CMK (cell line): ENCODE measurements at regions not wholly inside any gene's neighbourhood (a gene's known extent, or its start where the extent isn't known, plus 50 kb on each side); places are given as distances from the start of the nearest gene placed in this dataset.

ENCODE experiments used
- DNase-seq: peaks from one replicate; pipeline ENCODE4 v3.0.0-alpha.2; 2010; ENCODE audit warnings: low read depth

DNA sequence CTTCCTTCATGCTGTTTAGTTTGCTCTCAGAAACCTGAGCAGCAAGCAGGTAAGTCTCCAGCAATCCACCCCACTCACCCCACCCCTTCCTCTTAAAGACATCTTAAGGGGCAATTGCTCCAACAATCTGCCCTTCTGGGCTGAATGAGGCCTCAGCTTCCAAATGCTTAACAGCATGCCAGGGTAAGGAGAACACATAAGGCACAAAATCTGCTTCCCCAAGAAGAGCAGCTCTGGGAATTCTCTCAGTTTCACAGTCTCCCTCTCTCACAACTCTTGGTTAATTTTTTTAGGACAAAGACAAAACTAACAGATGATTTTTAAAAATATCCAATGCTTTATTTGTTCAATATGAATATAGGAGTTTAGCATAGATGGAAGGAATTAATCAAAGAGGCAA, 288.9 kb upstream of the CCDC196 start:
- no peak for DNase-seq

DNA sequence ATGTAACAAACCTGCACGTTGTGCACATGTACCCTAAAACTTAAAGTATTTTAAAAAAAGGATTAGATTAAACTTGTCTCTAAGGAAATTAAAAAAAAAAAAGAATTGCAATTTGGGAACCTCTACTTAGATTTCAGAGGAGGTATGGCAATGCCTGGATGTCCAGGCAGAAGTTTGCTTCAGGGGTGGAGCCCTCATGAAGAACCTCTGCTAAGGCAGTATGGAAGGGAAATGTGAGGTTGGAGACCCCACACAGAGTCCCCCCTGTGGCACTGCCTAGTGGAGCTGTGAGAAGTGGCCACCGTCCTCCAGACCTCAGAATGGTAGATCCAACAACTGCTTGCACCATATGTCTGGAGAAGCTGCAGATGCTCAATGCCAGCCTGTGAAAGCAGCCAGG, 279.6 kb upstream of the CCDC196 start:
- no peak for DNase-seq

DNA sequence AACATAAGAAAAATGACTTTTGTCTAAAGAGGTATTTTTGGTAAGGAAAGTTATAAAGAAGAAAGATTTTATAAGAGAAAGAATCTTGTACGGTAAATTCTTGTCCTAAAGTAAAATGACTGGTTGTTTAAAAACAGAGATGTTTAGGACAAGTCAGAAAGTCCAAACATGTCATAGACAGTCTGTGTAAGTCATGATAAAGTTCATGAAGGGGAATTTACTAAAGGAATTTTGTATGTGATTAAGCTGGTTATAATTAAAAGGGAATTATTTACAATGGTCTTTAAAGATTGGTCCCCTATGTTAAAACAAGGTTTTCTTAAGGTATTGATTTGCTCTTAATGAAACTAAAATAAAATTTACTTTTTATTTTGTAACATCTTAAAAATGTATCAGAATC, 269.4 kb upstream of the CCDC196 start:
- DNase-seq: no peak

DNA sequence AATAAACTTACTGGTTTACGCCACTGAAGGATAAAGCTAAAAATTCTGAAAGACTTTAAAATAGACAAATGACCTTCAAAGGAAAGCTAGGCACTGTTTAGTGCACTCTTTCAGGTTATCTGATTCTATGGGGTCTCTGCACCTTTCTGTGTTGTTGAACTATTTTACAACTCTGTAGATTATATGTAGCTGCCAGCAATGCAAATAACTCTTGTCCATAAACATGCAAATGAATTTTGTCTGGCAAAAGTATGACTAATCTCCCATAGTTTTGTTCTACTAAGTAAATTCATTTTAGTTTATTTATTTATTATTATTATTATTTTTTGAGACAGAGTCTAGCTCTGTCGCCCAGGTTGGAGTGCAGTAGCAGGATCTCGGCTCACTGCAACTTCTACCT, 266.3 kb upstream of the CCDC196 start:
- DNase-seq: no peak

DNA sequence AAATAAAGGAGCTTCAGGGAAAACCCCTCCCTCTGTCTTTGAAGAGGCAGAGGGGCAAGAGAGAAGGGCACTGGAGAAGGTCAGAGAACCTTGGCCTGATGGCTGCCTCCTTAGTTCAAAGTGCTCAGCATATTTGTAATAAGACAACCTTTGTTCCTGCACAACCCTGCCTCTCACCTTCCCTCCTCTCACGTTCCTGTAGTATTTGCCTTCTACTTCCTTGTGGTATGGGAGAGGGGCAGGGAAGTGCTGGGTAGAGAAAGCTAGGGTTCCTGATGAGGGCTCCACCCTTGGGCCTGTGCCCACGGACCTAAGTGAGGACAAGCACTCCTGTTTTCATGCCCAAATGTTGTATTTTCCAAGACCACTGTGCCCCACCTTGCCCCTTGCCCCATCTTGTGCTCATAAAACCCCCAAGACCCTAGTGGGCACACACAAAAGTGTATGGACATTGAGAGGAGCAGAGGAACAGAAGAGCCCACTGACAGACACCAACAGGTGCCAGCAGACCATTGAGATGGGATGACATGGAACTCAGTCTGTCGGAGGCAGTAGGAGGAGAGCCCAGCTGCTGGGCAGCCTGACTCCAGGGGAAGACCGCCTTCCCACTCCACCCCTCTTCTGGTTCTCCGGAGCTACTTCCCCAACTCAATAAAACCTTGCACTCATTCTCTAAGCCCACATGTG, 261.5 kb upstream of the CCDC196 start:
- no peak for DNase-seq

DNA sequence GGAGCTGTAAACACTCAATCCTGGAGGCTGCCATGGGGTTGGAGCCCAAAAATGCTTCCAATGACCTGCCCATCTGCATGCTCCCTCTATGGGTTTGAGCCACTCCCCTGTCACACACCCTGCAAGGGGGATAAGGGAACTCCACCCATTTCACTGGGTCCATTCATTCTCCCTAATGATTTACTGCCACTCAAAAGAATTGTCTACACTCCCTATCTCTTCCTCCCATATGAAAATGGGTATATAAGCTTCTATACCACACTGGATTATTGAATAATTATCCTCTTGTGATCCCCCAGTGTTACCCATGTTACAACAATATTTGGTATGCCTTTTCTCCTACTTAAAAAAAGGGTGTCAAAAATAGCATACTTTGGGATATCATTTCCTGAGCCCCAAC, 260.8 kb upstream of the CCDC196 start:
- no peak for DNase-seq

DNA sequence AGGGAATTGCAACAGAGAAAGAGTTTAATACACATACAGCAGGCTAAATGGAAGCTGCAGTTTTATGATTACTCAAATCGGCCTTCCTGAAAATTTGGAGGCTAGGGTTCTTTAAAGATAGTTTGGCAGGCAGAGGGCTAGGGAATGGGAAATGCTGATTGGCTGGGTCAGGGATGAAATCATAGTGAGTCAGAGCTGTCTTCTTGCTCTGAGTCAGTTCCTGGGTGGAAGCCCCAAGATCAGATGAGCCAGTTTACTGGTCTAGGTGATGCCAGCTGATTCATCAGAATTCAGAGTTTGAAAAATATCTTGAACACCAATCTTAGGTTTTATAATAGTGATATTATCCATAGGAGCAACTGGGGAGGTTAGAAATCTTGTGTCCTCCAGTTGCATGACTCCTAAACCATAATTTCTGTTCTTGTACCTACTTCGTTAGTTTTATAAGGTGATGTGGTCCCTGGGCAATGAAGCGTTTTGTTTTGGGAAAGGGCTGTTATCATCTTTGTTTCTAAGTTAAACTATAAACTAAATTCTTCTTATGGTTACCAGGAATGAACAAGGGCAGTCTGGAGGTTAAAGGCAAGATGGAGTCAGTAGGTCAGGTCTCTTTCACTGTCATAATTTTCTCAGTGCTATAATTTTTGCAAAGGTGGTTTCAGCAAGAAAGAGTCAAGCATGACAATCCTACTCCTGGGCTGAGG, 257.8 kb upstream of the CCDC196 start:
- no peak for DNase-seq

DNA sequence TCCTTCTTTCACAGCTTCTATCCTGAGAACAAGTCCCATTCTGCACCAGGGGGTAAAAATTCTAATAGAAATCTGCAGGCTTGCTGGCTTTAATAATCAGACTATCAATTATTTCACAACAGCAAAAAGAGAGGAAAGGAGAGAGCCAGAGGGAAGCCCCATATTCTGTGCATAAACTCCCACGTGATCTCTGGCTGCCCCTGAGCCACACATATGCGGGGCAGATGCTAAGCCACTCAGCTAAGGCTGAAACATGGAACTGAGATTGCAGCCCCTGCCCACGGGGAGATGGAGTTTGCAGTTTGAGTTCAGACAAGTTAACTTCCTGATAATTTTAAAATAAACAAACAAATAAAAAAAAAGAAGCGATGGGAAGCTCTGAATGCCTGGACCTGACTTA, 254.4 kb upstream of the CCDC196 start:
- no peak for DNase-seq

DNA sequence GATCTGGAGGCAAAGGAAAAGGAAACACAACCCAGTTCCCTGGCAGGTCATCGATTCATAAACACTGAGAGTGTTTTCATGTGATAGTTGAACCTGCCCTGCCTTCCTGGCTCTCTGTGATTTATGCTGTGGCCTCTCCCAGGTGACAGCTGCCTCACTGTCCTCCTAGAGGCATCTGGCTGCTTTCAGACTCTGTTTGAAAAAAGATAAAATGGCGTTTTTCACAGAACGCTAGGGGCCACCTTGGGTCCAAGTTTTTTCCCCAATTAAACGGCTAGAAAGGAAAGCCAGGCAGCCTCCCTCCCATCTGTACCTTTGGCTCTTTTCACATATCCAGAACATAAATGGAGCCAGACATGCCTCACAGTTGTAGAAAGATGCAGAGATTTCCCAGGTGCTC, 252.6 kb upstream of the CCDC196 start:
- DNase-seq: no peak

DNA sequence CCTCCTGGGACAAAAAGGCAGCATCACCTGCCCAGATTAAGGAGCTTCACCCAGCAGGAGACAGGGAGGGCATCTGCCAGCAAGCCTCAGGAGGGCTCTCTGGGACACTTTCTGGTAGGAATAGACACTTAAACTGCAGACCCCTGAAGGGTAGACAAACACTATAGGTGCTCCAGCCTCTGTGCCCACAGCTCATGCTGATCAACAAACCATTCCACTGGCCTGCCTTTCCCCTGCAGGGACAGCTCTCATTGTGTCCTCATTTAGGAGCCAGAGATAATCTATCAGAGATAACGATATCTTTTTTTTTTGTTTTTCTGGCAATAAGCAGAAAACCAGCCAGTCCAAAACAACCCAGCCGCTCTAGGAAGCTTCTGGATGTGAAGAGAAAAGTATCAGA, 251.8 kb upstream of the CCDC196 start:
- DNase-seq: no peak

DNA sequence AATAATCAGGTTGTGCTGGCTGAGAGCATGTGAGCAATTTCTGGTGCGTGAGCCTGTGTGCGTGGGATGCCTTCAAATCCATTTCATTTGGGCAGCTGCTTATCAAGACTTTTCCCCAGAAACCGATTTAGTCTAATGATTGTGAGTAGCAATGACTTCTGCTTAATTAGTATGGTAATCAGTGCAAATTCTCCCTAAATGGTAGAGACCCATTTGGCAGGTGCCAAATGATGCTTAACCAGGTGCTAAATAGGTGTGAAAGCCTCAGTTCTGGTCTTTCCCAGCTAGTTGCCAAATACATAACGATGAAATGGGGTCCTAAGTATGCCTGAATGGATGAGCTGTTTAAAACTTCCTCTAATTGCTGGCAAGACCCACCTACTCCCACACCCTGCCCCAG, 248.4 kb upstream of the CCDC196 start:
- DNase-seq: no peak

DNA sequence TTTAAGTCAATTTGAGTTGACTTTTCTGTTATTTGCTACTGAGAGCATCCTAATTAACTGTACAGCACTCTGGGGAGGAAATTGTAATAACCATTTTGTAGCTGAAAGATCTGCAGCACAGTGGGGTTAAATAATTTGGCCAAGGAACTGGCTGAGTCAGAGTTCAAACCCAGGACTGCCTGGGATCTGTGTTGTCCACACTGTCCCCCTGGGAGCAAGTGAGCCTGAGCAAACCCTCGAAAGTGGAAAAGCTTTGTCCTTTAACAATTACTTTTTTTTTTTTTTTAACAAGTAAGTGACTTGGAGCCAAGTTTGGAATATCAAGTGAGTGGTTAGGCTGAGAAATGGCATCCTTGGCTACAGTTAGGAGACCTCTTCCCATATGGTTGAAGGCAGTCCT, 247.2 kb upstream of the CCDC196 start:
- no peak for DNase-seq

DNA sequence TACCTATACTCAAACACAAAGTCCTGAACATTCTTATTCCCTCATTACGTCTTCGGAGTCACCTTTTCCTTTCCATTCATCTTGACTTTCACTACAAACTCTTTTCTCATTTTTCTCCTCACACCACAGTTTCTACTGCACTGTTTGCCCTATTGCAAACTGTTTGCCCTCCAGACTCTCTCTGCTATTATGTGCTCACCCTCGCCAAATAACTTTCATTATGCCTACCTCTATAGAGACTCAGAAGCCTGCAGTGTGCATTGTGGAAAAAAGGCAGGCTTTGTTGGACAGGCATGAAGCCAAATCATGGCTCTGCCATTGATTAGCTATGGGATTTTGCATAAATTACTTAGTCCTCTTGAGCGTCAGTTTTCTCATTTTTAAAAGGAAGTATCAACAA, 246.6 kb upstream of the CCDC196 start:
- no peak for DNase-seq

DNA sequence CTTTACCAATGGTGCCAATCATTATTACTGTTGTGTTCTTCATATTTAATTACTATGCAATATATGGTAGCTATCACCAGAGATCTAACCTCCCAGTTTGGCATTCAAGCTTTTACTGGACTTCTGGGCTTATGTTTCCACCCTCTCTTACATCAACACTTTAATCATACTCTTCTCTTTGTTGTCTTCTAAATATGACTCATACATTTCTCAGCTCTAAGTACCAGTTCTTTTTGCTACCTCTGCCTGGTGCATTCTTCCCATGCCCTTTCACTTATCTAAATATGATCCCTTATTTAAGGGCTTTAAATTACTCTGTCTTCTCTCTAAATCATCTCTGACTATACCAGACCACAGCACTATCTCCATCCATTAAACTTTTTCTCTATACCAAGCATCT, 246.1 kb upstream of the CCDC196 start:
- no peak for DNase-seq

DNA sequence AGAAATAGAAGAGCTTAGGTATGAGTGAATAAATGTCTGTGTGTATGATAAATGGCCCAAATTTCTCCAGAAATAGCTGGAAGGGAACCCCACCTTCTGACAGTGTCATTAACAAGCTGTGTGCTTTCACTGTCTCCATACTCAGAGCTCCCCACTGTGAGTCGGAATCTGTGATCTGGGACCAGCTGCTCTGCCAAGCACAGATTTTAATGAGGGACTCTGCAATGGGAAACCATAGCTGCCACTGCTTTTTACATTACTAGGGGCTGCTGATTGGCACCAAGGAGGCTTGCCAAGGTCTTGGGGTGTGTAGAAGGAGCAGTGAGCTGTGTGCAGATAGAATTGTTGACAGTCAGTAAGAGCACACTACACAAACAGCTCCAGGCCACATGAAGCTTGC, 244.2 kb upstream of the CCDC196 start:
- no peak for DNase-seq

DNA sequence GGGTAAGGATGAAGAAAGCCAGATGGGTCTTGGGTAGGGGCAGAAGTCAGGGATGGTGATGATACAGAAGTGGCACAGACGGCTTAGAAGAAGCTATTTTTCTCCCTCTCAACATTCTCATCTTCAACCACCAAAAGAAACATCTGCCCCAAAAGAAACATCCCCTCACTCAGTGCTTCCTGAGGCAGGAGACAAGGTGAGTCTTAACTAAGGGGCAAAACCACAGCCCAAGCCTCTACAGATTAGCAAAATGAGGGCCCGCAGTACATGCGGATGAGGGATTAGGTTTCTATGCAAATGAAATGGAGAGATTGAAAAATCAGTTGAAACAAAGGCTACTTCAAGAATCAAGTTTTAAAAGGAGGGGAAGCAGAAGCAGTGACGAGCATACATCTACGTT, 241.3 kb upstream of the CCDC196 start:
- DNase-seq: no peak

DNA sequence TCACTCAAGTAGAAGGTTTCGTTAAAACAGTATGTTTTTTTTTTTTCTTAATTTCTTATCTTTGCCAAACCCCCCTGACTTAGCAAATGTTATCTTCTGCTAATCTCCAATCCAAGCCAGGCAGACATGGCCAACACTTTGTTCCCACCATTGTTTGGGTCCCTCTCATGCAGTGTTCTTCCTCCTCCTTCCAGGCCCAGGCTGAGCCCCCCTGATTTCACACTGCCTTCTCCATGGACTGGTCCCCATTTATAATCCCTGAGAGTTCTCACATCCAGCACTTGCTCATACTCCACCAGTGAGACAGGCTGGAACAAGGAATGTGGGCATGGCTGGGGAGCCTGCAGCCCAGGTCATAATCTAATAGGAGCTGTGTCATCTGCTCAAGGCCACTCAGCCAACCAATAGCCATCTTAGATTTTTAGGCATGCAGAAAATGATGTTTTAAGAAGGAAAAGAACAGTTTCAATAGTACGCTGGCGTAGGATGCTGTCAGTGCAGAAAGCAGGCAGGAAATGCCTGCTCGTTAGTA, 238.4 kb upstream of the CCDC196 start:
- no peak for DNase-seq

DNA sequence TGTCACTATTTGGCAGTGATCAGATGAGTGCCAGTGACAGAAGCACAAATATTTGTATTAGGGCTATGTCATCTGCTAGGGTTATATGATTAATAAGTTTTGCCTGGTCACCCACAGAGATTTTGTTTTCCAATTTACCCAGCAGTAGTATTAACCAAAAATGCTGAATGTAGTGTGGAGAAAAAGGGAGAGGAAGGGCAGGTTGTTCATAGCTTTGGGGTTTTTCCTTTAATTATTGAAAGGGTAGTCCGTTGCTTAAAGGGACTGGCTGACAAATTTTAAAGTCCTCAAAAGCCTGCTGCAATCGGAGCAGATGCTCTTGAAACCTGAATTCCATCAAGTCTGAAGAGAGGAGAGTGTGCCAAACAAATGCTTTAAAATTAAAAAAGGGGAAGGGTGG, 237.9 kb upstream of the CCDC196 start:
- DNase-seq: no peak

DNA sequence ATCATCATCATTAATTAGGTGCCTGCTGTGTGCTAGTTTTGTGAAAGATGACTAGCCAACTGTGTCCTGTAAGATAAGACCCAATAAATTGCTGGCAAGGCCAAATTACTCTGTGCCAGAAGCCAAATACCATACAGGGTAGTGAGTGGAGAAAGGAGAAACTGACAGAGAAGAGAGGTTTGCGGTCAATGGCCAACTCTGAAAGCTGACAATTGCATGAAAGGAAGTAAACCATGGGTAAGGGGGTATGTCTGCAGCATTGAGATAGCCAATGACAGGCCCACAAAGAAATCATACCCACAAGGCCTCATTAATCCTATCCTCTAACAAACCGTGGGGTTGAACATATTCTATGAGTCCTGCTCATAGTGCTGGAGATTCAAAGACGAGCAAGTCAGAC, 236.6 kb upstream of the CCDC196 start:
- peak; percentile 55 for DNase-seq

DNA sequence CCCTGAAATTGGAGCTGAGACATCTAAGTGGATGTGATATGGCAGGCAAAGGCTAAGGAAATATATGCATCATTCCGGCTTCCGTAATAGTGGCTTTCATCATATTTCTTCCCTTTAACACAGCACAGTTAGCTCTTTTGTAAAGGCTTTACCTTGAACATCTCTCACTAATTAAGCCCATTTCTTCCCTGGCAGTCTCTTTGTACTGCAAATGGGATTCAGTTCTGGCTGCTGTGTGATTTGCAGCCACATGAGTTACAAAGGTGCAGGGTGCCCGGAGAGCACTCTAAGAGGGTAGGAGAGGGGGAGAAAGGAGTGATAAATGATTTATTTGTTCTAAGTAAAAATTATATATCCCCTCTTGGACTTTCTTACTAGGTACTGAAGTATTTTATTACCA, 232.1 kb upstream of the CCDC196 start:
- DNase-seq: no peak

DNA sequence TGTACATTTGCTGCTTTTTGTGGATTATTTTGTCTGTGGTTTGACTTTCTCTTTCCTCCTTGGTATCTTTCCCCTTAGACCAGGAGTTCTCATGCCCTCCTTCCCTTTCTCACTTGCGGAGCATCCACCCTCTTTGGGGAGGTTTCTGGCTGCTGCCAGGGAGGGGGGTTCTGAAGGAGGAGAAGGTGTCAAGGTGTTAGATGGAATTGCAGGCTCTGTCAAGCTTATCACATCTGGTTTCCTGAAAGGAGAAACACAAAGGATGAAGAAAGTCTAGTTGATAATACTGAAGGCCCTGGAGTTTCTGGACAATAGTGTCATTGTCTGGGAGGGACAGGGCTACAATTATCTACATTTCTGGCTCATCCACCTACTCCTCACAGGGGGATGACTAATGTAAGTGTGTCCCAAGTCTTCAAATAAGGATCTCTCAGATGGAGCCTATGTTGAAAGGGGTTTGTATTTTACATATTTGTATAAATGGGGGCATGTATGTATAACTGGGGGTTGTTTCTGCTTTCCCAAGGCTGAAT, 217.3 kb upstream of the CCDC196 start:
- DNase-seq: no peak

DNA sequence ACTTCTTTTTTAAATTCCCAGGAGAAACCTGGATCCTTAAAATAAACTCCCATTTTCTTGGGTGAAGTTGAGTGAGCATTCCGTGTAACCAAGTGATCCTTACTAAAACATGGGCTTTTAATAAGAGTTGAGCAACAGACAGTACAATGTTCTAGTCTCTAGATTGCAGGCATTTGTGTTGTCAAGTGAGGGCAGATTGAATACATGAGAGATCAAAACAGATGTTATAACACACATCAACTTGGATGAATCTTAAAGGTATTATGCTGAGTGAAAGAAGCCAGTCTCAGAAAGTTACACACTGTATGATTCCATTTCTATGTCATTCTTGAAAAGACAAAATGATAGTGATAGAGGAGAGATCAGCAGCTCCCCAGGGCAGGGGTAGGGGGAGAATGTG, 213.9 kb upstream of the CCDC196 start:
- no peak for DNase-seq

DNA sequence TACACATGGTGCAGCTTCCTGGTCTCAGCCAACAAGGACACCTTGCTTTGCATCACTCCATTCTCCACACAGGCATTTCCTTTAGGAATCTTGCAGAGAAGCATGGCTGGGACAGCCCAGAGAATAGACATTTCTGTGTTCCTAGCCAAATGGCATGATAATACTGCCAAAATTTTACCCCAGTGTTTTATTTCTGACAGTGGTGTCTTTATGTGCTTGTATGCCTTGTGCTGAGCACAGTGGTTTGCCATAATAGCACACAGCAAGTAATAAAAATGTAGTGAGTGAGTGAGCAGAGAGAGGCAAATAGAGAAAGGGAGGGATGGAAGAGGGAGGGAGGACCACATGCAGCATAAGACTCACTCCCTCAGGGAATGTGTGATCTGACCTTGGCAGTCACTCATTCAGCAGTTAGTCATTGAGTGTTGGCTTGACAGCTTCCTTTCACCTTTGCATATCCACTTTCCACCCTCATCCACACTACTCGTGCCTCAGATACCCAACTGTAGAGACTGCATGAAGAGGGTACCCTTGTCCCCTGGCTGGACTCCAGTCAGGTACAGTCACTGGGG, 212.8 kb upstream of the CCDC196 start:
- no peak for DNase-seq
